BE2C (cell line): ENCODE measurements at regions not wholly inside any gene's neighbourhood (a gene's known extent, or its start where the extent isn't known, plus 50 kb on each side); places are given as distances from the start of the nearest gene placed in this dataset.

Experiments used
- DNase-seq: peaks from one replicate; pipeline ENCODE4 v3.0.0-alpha.2; 2020
- H3K27me3 ChIP-seq: fragments of 250-450 bp; sonication (Bioruptor Pico); 2 replicates; pipeline ENCODE4 v1.5.1; 2020; ENCODE audit warnings: mild to moderate bottlenecking
- H3K36me3 ChIP-seq: fragments of 250-450 bp; sonication (Bioruptor Pico); 2 replicates; pipeline ENCODE4 v1.5.1; 2020; ENCODE audit warnings: mild to moderate bottlenecking
- H3K4me1 ChIP-seq: fragments of 250-450 bp; sonication (Bioruptor Pico); 2 replicates; pipeline ENCODE4 v1.5.1; 2020
- H3K4me3 ChIP-seq: 2 replicates; pipeline ENCODE4 v1.5.1; 2011; ENCODE audit warnings: low read depth, low read length
- H3K9me3 ChIP-seq: fragments of 250-450 bp; sonication (Bioruptor Pico); 2 replicates; pipeline ENCODE4 v1.5.1; 2020
- TF ChIP-seq, protein P1 (sequence below): IDR thresholded peaks from 2 replicates; pipeline ENCODE4 v1.5.1; 2012; ENCODE audit warnings: mild to moderate bottlenecking, low read depth, low read length

DNA sequence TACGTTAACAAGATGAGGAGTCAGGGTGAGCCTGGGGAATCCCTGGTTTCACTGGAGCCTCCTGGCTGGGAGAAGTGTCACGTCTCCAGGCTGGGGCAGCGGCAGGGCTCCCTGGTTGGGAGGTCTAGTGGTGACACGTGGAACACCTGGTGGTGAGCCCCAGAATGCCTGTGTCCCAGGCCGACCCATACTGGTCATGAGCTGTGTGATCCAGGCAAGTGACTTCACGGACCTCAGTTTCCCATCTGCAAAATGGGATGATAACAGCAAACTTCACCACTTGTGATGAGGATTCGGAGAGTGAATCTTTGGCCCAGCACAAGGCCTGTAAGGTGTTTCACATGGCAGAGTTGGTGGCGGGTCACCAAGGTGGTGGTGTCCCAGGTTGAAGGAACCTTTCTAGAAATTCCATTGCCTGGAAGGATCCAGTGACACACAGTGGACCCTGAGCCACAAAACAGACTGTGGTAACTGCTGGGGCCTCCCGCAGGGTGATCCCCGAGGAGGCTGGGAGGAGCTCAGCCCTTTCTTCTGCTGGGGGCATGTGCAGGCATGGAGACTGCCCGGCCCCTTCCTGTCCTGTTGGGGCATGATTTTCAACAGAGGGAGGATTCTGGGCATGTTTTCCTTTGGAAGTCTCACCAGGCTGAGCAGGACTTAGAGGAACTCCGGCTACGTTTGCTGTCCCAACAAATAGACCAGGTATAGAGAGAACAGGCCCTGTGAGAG is 153.9 kb upstream of the IER5L start:
- TF ChIP-seq, protein P1, sequence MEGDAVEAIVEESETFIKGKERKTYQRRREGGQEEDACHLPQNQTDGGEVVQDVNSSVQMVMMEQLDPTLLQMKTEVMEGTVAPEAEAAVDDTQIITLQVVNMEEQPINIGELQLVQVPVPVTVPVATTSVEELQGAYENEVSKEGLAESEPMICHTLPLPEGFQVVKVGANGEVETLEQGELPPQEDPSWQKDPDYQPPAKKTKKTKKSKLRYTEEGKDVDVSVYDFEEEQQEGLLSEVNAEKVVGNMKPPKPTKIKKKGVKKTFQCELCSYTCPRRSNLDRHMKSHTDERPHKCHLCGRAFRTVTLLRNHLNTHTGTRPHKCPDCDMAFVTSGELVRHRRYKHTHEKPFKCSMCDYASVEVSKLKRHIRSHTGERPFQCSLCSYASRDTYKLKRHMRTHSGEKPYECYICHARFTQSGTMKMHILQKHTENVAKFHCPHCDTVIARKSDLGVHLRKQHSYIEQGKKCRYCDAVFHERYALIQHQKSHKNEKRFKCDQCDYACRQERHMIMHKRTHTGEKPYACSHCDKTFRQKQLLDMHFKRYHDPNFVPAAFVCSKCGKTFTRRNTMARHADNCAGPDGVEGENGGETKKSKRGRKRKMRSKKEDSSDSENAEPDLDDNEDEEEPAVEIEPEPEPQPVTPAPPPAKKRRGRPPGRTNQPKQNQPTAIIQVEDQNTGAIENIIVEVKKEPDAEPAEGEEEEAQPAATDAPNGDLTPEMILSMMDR: no peak
- Histone ChIP-seq H3K4me1 (peaks cover 15% of the 10 kb centered on the region), H3K9me3 (no peaks in the 10 kb centered on the region), H3K36me3 (no peaks in the 10 kb centered on the region), H3K27me3 (no peaks in the 10 kb centered on the region), H3K4me3 (no peak overlapping the region)
- no peak for DNase-seq

- no peak for DNase-seq
- no peaks in the 10 kb centered on the region for H3K9me3 ChIP-seq
- no peaks in the 10 kb centered on the region for H3K27me3 ChIP-seq
- no peaks in the 10 kb centered on the region for H3K36me3 ChIP-seq
- TF ChIP-seq, protein P1: no peak
- H3K4me3 ChIP-seq: no peak overlapping the region
- H3K4me1 ChIP-seq: peaks cover 15% of the 10 kb centered on the region
Observed at GRCh38 chr9:129331493-129331765, 153.4 kb upstream of the IER5L start.

DNA sequence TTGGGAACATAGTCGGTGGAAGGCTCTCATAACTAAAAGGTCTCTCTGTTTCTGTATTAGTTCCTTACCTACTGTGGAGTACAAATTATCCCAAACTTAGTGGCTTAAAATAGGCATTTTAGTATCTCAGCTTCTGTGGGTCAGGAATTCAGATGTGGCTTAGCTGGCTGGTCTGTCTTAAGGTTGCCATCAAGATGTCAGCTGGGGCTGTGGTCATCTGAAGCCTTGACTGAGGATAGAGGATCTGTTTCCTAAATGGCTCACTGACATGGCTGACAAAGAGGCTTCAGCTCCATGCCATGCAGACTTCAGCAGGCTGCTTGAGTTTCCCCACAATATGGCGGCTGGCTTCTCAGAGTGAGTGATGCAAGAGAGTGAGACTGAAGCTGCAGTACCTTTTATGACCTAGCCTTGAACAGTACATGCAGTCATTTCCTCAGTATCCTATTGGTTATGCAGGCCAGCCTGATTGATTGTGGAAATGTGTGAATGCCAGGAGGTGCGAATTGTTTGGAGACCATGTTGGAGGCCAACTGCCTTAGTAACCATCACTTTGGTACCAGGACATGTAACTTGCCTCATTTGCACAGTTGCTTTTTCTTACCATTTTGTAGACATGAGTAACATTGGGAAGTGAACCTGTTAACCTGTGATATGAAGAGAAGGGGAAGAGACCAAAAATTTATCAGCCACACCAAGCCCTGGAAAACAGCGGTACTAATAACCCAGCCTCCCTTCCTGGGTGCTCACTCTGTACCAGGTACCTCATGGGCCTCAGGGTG is 152.8 kb upstream of the IER5L start:
- Histone ChIP-seq H3K4me3 (no peak overlapping the region), H3K27me3 (no peaks in the 10 kb centered on the region), H3K9me3 (no peaks in the 10 kb centered on the region), H3K36me3 (no peaks in the 10 kb centered on the region), H3K4me1 (peaks cover 15% of the 10 kb centered on the region)
- no peak for DNase-seq
- TF ChIP-seq, protein P1: no peak

- no peaks in the 10 kb centered on the region for H3K27me3 ChIP-seq
- no peaks in the 10 kb centered on the region for H3K9me3 ChIP-seq
- H3K4me3 ChIP-seq: no peak overlapping the region
- TF ChIP-seq, protein P1: no peak
- H3K4me1 ChIP-seq: no peaks in the 10 kb centered on the region
- H3K36me3 ChIP-seq: no peaks in the 10 kb centered on the region
- DNase-seq: no peak
Observed at GRCh38 chr9:129328355-129329042, 150.4 kb upstream of the IER5L start.

DNA sequence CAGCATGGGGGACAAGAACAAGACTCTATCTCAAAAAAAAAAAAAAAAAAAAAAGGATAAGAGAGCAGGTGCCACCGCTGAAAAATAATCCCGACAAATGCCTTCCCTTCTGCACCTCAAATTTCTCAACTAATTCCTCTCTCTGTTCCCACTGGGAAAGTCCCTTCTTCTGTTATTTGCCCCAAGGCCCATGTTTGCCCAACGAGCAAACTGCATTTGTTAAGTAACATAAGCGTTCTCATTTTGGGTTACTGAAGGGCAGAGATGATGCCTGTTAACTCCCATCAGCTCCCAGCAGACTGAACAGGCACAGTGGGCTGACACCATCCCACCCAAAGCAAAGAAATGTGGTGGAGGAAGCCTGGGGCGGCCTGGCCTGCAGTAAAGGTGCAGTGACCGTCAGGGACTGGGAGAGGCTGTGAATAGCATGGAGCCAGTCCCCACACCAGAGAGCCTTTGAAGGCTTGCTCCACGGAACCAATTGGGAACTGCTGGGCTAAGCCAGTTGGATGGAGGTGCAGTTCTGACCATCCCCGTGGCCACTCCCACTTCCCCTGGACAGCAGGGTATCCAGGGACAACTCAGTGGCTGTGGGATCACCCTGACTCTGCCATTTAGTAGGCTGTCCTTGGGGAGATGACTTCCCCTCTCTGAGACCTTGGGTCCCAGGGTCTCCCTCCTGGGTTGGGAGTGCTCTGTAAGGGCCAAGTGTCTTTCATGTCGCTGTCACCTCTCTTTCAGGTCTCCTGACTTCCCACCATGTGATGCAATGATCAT is 149.7 kb upstream of the IER5L start:
- TF ChIP-seq, protein P1: no peak

More for the DNA sequence above, 149.7 kb upstream of the IER5L start:
- no peak for DNase-seq
- Histone ChIP-seq H3K9me3 (no peaks in the 10 kb centered on the region), H3K4me1 (no peaks in the 10 kb centered on the region; the same call in 1 of the 2 replicates), H3K27me3 (no peaks in the 10 kb centered on the region), H3K36me3 (no peaks in the 10 kb centered on the region), H3K4me3 (no peak overlapping the region)
